ENCODE measurements at regions not wholly inside any gene's neighbourhood (a gene's known extent, or its start where the extent isn't known, plus 50 kb on each side); places are given as distances from the start of the nearest gene placed in this dataset.

- DNase-seq: peak in 1 of 42 donors; percentile 4
- intact Hi-C loops (cut with DNase I): no loop called here
These were observed 500.5 kb downstream of the CCDC85A start for GRCh38 chr2:56684327-56684726.

DNA sequence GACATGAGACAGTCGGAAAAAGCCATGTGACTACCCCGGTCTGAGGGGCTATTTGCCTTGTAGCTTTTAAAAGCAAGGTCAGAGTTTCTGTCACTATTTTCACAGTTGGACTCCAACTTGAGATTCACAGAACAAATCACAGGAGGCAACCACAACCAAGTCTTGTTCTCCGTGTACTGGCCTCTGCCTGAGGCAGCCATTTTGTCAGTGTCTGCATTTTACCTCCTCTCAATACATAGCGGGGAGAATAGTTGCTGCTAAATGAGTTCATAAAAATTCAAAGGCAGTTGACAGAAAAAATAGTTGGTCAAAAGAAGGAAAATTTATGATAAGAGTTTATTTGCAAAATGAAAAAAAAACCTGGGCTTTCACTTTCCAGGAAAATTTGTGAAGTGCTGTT lies 501.4 kb downstream of the CCDC85A start:
- DNase-seq: no peak
- intact Hi-C loops (cut with DNase I): no loop called here

- DNase-seq: no peak
- intact Hi-C loops (cut with DNase I): no loop called here
These were observed 503.4 kb downstream of the CCDC85A start for GRCh38 chr2:56687169-56687568.

DNA sequence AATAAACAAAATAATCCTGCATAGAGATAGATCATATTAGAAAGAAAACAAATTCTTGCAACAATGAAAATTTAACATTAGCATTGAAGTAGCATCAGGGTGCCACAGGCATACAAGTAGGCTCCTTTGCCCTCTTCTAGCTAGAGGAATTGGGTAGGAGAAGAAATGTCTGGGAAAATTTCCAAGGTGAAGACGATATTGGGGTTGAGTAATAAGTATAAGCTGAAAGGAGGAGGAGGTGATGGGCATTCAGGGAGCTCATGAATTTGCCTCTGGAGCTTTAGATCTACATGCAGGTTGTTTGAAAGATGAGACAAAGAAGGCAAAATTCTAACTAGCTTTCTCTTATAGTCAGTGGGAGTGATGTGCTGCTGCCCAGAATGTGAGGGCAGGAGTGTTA lies 504.9 kb downstream of the CCDC85A start:
- intact Hi-C loops (cut with DNase I): no loop called here
- DNase-seq: no peak

DNA sequence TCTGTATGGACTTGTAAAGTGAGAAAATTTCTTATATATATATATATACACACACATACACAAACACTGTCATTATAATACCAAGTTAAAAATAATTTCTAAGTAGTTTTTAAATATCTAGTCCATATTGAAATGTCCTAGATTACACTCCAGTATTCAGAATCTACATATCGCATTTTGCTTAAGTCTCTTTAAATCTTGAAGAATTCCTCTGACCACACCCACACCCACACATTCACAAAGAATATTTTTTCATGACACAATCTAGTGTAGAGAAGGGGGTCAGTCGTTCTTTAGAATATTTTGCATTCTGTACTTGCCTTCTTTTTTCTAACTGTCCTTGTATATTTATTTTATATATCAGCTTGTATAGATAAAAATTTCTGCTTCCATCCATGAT lies 509.7 kb downstream of the CCDC85A start:
- intact Hi-C loops (cut with DNase I): no loop called here
- no peak for DNase-seq

GRCh38 chr2:56703001-56703400 lies 519.2 kb downstream of the CCDC85A start:
- intact Hi-C loops (cut with DNase I): no loop called here
- DNase-seq: no peak

GRCh38 chr2:56705713-56706112 lies 521.9 kb downstream of the CCDC85A start:
- intact Hi-C loops (cut with DNase I): no loop called here
- no peak for DNase-seq

GRCh38 chr2:56707218-56707617 lies 523.4 kb downstream of the CCDC85A start:
- DNase-seq: no peak
- intact Hi-C loops (cut with DNase I): no loop called here

DNA sequence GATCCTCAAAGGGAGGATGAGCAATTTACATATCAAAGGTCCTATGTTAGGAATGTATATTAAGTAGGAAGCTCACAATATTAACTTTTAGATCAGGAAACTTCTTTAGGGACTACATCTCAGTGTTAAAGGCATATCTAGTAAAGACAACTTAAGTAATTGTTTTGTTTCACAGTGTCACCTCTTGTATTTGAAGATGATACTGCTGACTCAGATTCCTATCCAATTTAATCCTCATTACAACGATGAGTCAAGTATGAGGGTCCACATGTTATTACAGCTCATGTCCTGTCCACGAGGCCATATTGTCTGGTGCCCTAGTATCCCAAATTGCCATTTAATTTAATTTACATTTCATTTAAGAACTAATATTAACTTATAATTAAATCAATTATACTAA lies 523.9 kb downstream of the CCDC85A start:
- intact Hi-C loops (cut with DNase I): no loop called here

DNA sequence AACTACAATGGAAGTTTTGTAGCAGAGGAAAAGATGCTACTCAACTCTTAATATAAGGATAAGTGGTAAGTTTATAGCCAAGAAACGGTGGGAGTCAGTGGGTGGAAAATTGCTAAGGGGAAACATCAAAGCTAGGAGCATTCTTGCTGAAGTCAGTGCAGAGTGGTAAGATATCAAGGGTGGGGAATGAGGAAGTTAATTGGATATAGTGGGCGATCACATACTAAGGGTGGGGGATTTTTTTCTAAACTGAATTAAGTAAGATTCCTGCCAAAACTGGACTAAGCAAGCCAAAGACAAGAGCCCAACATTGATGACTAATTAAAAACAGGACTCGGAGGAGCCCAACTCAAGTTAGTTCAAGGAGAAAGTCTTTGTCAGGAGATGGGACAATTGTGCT lies 525.4 kb downstream of the CCDC85A start:
- intact Hi-C loops (cut with DNase I): no loop called here

More for the DNA sequence above, 523.9 kb downstream of the CCDC85A start:
- DNase-seq: no peak

GRCh38 chr2:56713161-56713676 lies 529.4 kb downstream of the CCDC85A start:
- intact Hi-C loops (cut with DNase I): no loop called here
- no peak for DNase-seq

More for the DNA sequence above, 525.4 kb downstream of the CCDC85A start:
- no peak for DNase-seq

- DNase-seq: no peak
- intact Hi-C loops (cut with DNase I): no loop called here
These were observed 530.2 kb downstream of the CCDC85A start for GRCh38 chr2:56713978-56714377.

DNA sequence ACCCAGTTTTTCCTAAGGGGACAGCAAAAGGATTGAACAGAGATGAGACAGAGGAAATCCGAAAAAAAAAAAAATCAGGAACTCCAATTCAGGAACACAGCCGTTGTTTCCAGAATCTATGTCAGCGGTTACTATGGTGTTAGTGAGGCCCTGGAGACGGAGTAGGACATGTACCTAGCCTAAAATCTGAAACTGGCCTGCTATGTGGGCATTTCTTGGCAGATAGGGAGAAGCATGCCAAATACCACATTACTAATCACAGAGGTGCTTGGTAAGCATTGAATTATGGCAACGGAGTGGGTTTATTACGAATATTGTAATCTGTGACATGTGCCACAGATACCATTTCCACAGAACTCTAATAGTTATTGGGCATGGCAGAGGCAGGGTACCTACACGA lies 530.6 kb downstream of the CCDC85A start:
- intact Hi-C loops (cut with DNase I): no loop called here
- DNase-seq: no peak

DNA sequence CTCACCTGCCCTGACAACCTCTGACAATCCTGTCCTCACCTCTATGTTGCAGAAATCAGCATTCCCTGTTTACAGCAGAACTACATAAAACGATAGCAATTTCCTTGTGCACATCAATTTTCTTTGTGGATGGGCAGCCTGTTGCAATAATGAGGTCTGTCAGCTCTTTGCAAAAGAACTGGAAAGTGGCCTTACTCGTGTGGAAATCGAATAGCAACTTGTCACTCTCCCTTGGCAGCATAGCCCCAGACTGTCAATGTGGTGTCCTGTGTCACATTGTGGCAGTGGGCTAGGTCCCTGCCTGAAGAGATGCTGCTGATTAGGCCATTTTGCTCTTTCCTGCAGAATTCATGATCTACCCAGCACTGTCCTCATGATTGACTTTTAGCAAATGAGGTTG lies 531.9 kb downstream of the CCDC85A start:
- intact Hi-C loops (cut with DNase I): no loop called here
- DNase-seq: no peak

GRCh38 chr2:56718413-56718812 lies 534.6 kb downstream of the CCDC85A start:
- DNase-seq: no peak
- intact Hi-C loops (cut with DNase I): no loop called here

DNA sequence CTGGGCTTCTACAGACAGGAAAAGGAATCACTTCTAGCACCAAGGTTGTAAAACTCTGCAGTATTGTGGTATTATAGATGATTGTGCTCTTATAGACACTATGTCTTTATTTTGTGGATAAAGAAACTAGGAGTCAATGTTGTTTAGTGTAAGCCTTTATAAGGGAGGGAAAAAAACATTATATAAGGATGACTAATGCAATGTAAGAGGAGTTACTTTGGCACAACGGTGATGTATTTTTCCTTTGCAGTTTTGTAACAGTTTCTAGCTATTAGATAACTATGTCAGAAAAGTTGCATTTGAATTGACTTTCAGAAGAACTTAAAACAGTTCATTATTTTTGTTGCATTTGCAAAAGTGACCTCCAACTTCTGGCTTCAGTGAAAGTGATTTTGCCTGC lies 545.4 kb downstream of the CCDC85A start:
- DNase-seq: no peak
- intact Hi-C loops (cut with DNase I): no loop called here

- no peak for DNase-seq
- intact Hi-C loops (cut with DNase I): no loop called here
These were observed 549.2 kb downstream of the CCDC85A start for GRCh38 chr2:56732946-56733345.

DNA sequence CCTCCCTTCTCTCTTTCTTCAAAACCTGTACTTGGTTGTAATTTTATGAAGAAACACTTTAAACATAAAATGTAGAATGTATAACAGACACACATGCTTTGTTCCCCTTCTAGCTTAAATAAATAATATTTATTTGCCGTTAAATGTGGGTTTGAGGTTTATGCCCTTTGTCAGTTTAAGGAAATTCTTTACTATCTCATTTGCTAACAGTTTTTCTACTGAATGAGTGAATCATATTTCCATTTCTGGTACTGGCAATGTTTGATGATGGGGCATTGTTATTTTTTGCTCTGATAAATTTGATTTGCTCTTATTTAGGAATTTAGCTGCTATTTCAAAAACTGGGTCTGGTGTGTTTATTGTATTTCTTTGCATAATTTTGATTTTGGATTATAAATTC lies 555.6 kb downstream of the CCDC85A start:
- DNase-seq: no peak
- intact Hi-C loops (cut with DNase I): no loop called here

DNA sequence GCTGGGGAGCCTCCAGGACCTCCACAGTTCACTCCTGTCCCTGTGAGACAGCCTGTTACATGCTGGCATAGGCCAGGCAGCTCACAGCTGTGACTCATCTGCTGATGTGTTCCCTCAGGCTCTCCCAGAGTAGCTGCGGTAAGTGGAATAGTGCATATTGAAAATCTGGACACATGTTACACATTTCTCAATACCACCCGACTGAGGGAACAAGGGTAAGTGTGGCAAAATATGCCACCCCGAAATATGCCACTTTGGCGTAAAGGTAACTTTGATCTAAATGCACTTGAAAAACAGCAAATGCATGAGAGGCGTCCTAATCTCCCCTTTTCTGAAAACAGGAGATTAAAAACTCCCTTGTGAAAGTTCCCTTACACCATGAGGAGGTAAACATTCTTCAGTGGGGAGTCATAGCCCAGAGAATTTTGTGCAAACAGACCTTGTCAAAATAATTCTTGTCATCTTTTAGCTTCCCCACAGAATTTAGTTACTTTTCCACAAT lies 557.9 kb downstream of the CCDC85A start:
- DNase-seq: no peak
- intact Hi-C loops (cut with DNase I): no loop called here

DNA sequence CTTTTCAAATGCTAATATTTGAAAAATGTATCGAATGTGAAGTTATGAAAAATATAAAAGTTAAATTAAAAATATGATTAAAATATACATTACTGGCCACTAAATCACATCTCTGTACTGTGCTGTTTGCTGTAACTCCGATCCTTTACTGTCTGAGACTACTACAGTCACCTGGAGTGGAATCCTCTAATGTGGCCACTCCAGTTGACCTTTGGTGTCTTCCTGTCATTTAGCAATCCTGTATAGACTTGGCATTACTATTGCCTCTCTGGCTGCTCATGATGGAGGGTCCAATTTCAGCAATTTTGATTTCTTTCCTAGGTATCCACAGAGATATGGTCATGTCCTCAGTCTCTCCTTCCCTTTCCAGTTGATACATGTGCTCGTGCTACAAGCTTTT lies 560.0 kb downstream of the CCDC85A start:
- DNase-seq: no peak
- intact Hi-C loops (cut with DNase I): no loop called here

GRCh38 chr2:56749152-56749752 lies 565.5 kb downstream of the CCDC85A start:
- DNase-seq: no peak
- intact Hi-C loops (cut with DNase I): loop anchor here (5.0 kb wide), 1 partner anchor 567 kb away; the partner anchor contains the start of gene CCDC85A
